ENCODE measurements at regions not wholly inside any gene's neighbourhood (a gene's known extent, or its start where the extent isn't known, plus 50 kb on each side); places are given as distances from the start of the nearest gene placed in this dataset.

DNA sequence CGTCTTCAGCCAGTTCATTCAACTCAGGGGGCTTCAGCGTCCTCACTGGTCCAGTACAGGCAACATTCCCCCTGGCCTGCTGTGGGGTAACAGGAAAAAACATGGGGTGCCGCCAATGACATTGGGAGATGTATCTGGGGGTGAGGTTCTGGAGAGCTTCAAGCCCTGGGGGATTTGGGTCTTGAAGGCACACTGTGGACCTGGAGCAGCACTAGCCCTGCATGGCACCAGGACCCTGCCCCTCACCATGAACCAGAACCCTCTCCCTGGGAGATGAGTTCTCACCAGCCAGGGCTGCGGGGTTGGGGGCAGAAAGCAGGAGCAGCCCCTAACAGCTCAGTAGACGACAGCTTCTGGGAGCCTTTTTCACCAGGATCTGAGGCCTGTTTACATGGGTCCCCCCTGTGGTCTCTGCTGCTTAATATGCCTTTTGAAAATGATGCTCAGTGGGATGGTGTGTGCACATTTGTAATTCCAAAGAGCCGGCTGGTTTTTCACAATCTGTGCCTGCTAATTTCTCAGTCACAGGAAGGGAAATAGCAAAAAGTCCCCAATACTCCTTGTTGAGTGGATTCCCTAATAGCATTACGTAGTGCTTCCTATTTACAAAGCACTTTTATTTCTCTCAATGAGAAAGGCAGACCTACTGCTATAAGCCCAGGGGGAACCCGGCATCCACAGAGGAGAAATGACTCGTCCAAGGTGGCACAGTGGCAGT lies 509.5 kb downstream of the RPS24 start:
- Mint-ChIP-seq H3K27me3 (peaks cover 3 to 12% (median 5%) of the 10 kb centered on the region in 5 donors), H3K36me3 (peaks cover 0 to 3% (median 0%) of the 10 kb centered on the region in 5 donors), H3K27ac (peak overlapping the region in 1 of 9 donors; percentile 31), H3K4me3 (no peak overlapping the region), H3K4me1 (peaks cover 0 to 32% (median 24%) of the 10 kb centered on the region in 7 donors), H3K9me3 (peaks cover 0 to 5% (median 0%) of the 10 kb centered on the region in 11 donors)
- ATAC-seq (no peak), DNase-seq (no peak)
- CTCF ChIA-PET, result no interaction called here
- intact Hi-C loops (cut with micrococcal nuclease), result no loop called here
- Histone ChIP-seq H3K36me3 (ENCODE audit: control insufficient read depth in 2 of 3, insufficient read depth in 3 of 3, low read length in 3 of 3) (no peaks in the 10 kb centered on the region), H3K9me3 (ENCODE audit: control insufficient read depth in 2 of 3, low read length in 3 of 3) (no peaks in the 10 kb centered on the region), H3K4me1 (ENCODE audit: control insufficient read depth in 2 of 2, insufficient read depth in 2 of 2, low read length in 2 of 2) (no peaks in the 10 kb centered on the region), H3K27me3 (ENCODE audit: control insufficient read depth in 2 of 2, insufficient read depth in 2 of 2, low read length in 2 of 2) (no peaks in the 10 kb centered on the region), H3K27ac (ENCODE audit: low read depth, low read length) (no peak overlapping the region), H3K4me3 (ENCODE audit: low read length) (no peak overlapping the region)
- POLR2A ChIA-PET, result no interaction called here

DNA sequence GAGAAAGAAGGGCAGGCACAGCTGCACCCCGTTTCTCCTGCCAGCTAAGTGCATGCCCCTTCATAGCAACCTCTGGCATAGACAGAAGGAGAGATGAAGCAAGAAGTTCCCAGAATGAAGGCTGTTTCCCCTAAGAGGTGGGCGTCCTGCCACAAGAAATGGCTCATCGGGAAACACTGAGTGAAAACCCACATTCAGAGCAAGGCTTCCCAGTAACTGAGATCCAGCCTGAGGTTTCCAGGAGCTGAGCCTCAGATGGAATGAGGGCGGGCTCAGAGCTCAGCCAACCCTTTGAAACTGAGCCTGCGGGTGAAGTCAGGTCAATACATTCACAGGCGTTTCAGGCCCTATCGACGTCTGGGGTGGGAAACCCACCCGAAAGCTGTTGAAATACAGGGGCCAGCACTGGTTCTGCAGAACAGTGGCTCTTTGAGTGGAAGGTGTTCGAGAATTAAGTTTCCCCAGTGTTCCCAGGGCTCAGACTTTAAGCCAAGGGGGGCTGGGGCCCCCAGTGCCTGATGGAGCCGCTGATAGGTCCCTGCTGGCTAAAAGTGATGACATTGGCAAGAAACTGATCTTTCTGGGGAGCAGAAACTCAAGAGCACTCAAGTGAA lies 510.2 kb downstream of the RPS24 start:
- Mint-ChIP-seq H3K9me3 (peaks cover 0 to 5% (median 0%) of the 10 kb centered on the region in 11 donors), H3K4me1 (peaks cover 0 to 32% (median 24%) of the 10 kb centered on the region in 7 donors), H3K27ac (no peak overlapping the region), H3K4me3 (no peak overlapping the region), H3K36me3 (peaks cover 0 to 3% (median 0%) of the 10 kb centered on the region in 5 donors), H3K27me3 (peaks cover 5 to 18% (median 7%) of the 10 kb centered on the region in 5 donors)
- Histone ChIP-seq H3K27me3 (ENCODE audit: control insufficient read depth in 2 of 2, insufficient read depth in 2 of 2, low read length in 2 of 2) (no peaks in the 10 kb centered on the region), H3K4me1 (ENCODE audit: control insufficient read depth in 2 of 2, insufficient read depth in 2 of 2, low read length in 2 of 2) (no peaks in the 10 kb centered on the region), H3K36me3 (ENCODE audit: control insufficient read depth in 2 of 3, insufficient read depth in 3 of 3, low read length in 3 of 3) (no peaks in the 10 kb centered on the region), H3K27ac (ENCODE audit: low read depth, low read length) (no peak overlapping the region), H3K9me3 (ENCODE audit: control insufficient read depth in 2 of 3, low read length in 3 of 3) (no peaks in the 10 kb centered on the region), H3K4me3 (ENCODE audit: low read length) (no peak overlapping the region)
- ChIA-PET CTCF (interaction anchor here (0.6 kb wide), 1 partner anchor 50 kb away, joined by 3 read pairs; no protein-coding TSS in a partner anchor), POLR2A (no interaction called here)
- ATAC-seq, result no peak
- intact Hi-C loops (cut with micrococcal nuclease), result no loop called here
- no peak for DNase-seq

- Histone ChIP-seq H3K27me3 (ENCODE audit: control insufficient read depth in 2 of 2, insufficient read depth in 2 of 2, low read length in 2 of 2) (no peaks in the 10 kb centered on the region), H3K9me3 (ENCODE audit: control insufficient read depth in 2 of 3, low read length in 3 of 3) (no peaks in the 10 kb centered on the region), H3K36me3 (ENCODE audit: control insufficient read depth in 2 of 3, insufficient read depth in 3 of 3, low read length in 3 of 3) (no peaks in the 10 kb centered on the region), H3K4me1 (ENCODE audit: control insufficient read depth in 2 of 2, insufficient read depth in 2 of 2, low read length in 2 of 2) (no peaks in the 10 kb centered on the region), H3K27ac (ENCODE audit: low read depth, low read length) (no peak overlapping the region), H3K4me3 (ENCODE audit: low read length) (no peak overlapping the region)
- Mint-ChIP-seq H3K36me3 (peaks cover 0 to 3% (median 0%) of the 10 kb centered on the region in 5 donors), H3K4me1 (peaks cover 0 to 32% (median 23%) of the 10 kb centered on the region in 7 donors), H3K27me3 (peaks cover 0 to 19% (median 7%) of the 10 kb centered on the region in 5 donors), H3K9me3 (peaks cover 0 to 5% (median 0%) of the 10 kb centered on the region in 11 donors), H3K4me3 (no peak overlapping the region), H3K27ac (no peak overlapping the region)
- CTCF ChIA-PET, result interaction anchor here (0.6 kb wide), 1 partner anchor 49 kb away, joined by 3 read pairs; no protein-coding TSS in a partner anchor
- no peak for ATAC-seq
- intact Hi-C loops (cut with micrococcal nuclease), result no loop called here
- DNase-seq, result no peak
- POLR2A ChIA-PET, result no interaction called here
These were observed 510.9 kb downstream of the RPS24 start for GRCh38 chr10:78544423-78545090.

GRCh38 chr10:78545756-78546155 lies 512.1 kb downstream of the RPS24 start:
- CTCF ChIA-PET, result interaction anchor here (1.4 kb wide), 1 partner anchor 648 kb away, joined by 3 read pairs; no protein-coding TSS in a partner anchor
- H3K36me3 ChIP-seq (ENCODE audit: control insufficient read depth in 2 of 3, insufficient read depth in 3 of 3, low read length in 3 of 3), result no peaks in the 10 kb centered on the region
- no peak overlapping the region for H3K27ac ChIP-seq (ENCODE audit: low read depth, low read length)
- H3K4me3 ChIP-seq (ENCODE audit: low read length), result no peak overlapping the region
- DNase-seq (no peak), ATAC-seq (no peak)
- intact Hi-C loops (cut with micrococcal nuclease), result no loop called here
- no peak overlapping the region for H3K27ac Mint-ChIP-seq
- no peaks in the 10 kb centered on the region for H3K4me1 ChIP-seq (ENCODE audit: control insufficient read depth in 2 of 2, insufficient read depth in 2 of 2, low read length in 2 of 2)
- peaks cover 0 to 2% (median 0%) of the 10 kb centered on the region in 11 donors for H3K9me3 Mint-ChIP-seq
- H3K27me3 ChIP-seq (ENCODE audit: control insufficient read depth in 2 of 2, insufficient read depth in 2 of 2, low read length in 2 of 2), result no peaks in the 10 kb centered on the region
- no peak overlapping the region for H3K4me3 Mint-ChIP-seq
- H3K4me1 Mint-ChIP-seq, result peaks cover 0 to 24% (median 12%) of the 10 kb centered on the region in 7 donors
- H3K36me3 Mint-ChIP-seq, result no peaks in the 10 kb centered on the region
- H3K9me3 ChIP-seq (ENCODE audit: control insufficient read depth in 2 of 3, low read length in 3 of 3), result no peaks in the 10 kb centered on the region
- POLR2A ChIA-PET, result no interaction called here
- H3K27me3 Mint-ChIP-seq, result peaks cover 6 to 15% (median 8%) of the 10 kb centered on the region in 5 donors

DNA sequence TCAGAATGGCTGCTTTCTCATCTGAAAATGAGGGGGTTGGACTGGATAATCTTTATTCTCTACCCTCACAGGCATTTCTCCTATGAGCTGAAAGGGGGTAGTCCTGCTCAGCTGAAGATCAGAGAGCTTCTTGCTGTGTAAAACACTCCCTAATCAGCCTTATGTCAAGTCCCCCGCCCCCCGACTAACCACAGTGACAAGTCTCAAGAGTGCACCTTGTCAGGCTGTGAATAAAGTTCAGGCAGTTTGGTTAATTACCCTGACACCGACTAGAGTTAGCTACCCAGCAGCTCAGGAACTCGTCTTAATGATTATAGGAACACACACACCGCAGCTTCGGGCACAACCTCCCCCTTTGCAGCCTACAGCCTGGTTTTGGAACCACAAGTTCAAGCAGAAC lies 513.7 kb downstream of the RPS24 start:
- H3K9me3 ChIP-seq (ENCODE audit: control insufficient read depth in 2 of 3, low read length in 3 of 3), result no peaks in the 10 kb centered on the region
- ATAC-seq, result peak; percentile 51
- H3K36me3 ChIP-seq (ENCODE audit: control insufficient read depth in 2 of 3, insufficient read depth in 3 of 3, low read length in 3 of 3), result no peaks in the 10 kb centered on the region
- no peak overlapping the region for H3K4me3 ChIP-seq (ENCODE audit: low read length)
- intact Hi-C loops (cut with micrococcal nuclease), result no loop called here
- DNase-seq, result no peak
- Mint-ChIP-seq H3K36me3 (no peaks in the 10 kb centered on the region), H3K4me3 (no peak overlapping the region), H3K9me3 (no peaks in the 10 kb centered on the region), H3K27ac (no peak overlapping the region), H3K4me1 (peaks cover 0 to 11% (median 2%) of the 10 kb centered on the region in 7 donors), H3K27me3 (peaks cover 6 to 15% (median 8%) of the 10 kb centered on the region in 5 donors)
- ChIA-PET POLR2A (no interaction called here), CTCF (no interaction called here)
- H3K4me1 ChIP-seq (ENCODE audit: control insufficient read depth in 2 of 2, insufficient read depth in 2 of 2, low read length in 2 of 2), result no peaks in the 10 kb centered on the region
- H3K27ac ChIP-seq (ENCODE audit: low read depth, low read length), result no peak overlapping the region
- no peaks in the 10 kb centered on the region for H3K27me3 ChIP-seq (ENCODE audit: control insufficient read depth in 2 of 2, insufficient read depth in 2 of 2, low read length in 2 of 2)

DNA sequence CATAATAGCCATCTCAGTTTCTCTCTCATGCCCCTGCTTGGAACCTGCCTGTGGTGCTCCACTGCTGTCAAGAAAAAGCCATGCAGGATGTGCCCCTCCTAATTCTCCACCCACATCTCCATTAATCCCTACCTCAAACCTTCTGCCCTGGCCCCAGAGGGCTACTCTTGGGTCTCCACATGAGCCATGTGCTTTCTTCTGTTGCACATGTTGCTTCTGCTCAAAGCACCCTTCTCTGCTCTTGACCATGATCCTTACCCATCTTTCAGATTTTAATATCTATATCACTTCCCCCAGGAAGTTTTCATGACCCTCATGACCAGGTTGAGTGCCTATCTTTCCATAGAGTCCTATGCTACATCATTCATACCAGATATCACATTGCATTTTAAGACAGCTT lies 514.2 kb downstream of the RPS24 start:
- intact Hi-C loops (cut with micrococcal nuclease), result no loop called here
- ChIA-PET POLR2A (no interaction called here), CTCF (no interaction called here)
- Histone ChIP-seq H3K27ac (ENCODE audit: low read depth, low read length) (no peak overlapping the region), H3K4me3 (ENCODE audit: low read length) (no peak overlapping the region), H3K27me3 (ENCODE audit: control insufficient read depth in 2 of 2, insufficient read depth in 2 of 2, low read length in 2 of 2) (no peaks in the 10 kb centered on the region), H3K9me3 (ENCODE audit: control insufficient read depth in 2 of 3, low read length in 3 of 3) (no peaks in the 10 kb centered on the region), H3K4me1 (ENCODE audit: control insufficient read depth in 2 of 2, insufficient read depth in 2 of 2, low read length in 2 of 2) (no peaks in the 10 kb centered on the region), H3K36me3 (ENCODE audit: control insufficient read depth in 2 of 3, insufficient read depth in 3 of 3, low read length in 3 of 3) (no peaks in the 10 kb centered on the region)
- ATAC-seq, result no peak
- Mint-ChIP-seq H3K4me3 (no peak overlapping the region), H3K27ac (no peak overlapping the region), H3K27me3 (peaks cover 6 to 15% (median 8%) of the 10 kb centered on the region in 5 donors), H3K36me3 (no peaks in the 10 kb centered on the region), H3K9me3 (peaks cover 0 to 1% (median 0%) of the 10 kb centered on the region in 11 donors), H3K4me1 (peaks cover 0 to 6% (median 0%) of the 10 kb centered on the region in 7 donors)
- DNase-seq, result no peak

Data from naive thymus-derived CD4-positive, alpha-beta T cell (primary cell).